ENCODE measurements at regions not wholly inside any gene's neighbourhood (a gene's known extent, or its start where the extent isn't known, plus 50 kb on each side); places are given as distances from the start of the nearest gene placed in this dataset.

GRCh38 chr10:36712695-36713094 lies 412.7 kb upstream of the ANKRD30A start:
- no peak for TF ChIP-seq CTCF (IDR thresholded peaks at IDR 0.05)
- TF ChIP-seq EZH2 (IDR thresholded peaks at IDR 0.05; ENCODE audit: borderline replicate concordance, insufficient read depth, low read depth, low read length, poor library complexity, severe bottlenecking): no peak

Measured in B cell (primary cell).